GM12878 (cell line): ENCODE measurements at regions not wholly inside any gene's neighbourhood (a gene's known extent, or its start where the extent isn't known, plus 50 kb on each side); places are given as distances from the start of the nearest gene placed in this dataset.

Source experiments
- ATAC-seq: fragments of 200-7000 bp; cut with Tn5 transposase; 3 replicates; pipeline ENCODE4 v1.9.1; 2020; ENCODE audit warnings: mild to moderate bottlenecking, moderate library complexity
- BruUV-seq: library from RNA; stranded (reverse); fragments of 400-500 nt; replicated peaks from 2 replicates; lab custom pipeline; 2021; lab: Mats Ljungman, UMichigan
- CTCF ChIA-PET: fragments of 300-600 bp; sonication (Branson Sonifier 250); formaldehyde crosslinking; extraction: SDS; loops from one replicate; lab custom pipeline; 2021; ENCODE audit warnings: inconsistent platforms; lab: Yijun Ruan, JAX
- POLR2A ChIA-PET: fragments of 350-600 bp; formaldehyde crosslinking; extraction: SDS; loops from one replicate; lab custom pipeline; 2021; ENCODE audit warnings: inconsistent platforms; lab: Charles Lee
- RAD21 ChIA-PET: fragments of 300-600 bp; sonication (Branson Sonifier 250); formaldehyde crosslinking; loops from one replicate; lab custom pipeline; 2023; ENCODE audit warnings: antibody characterized with exemption; ENCODE audit not compliant: unreplicated experiment; lab: Charles Lee
- SMC1A ChIA-PET: fragments of 300-600 bp; sonication (Branson Sonifier 250); formaldehyde crosslinking; loops from one replicate; lab custom pipeline; 2023; ENCODE audit not compliant: unreplicated experiment, uncharacterized antibody; lab: Charles Lee
- DNase-seq: peaks from one replicate; pipeline ENCODE4 v3.0.0-alpha.2; 2011; ENCODE audit warnings: low read depth, low spot score
- FAIRE-seq: peaks from 3 replicates; lab custom pipeline; 2011; peaks lifted over from hg19 to GRCh38; lab: Jason Lieb, UNC
- H2AFZ ChIP-seq: 2 replicates; pipeline ENCODE4 v1.6.0; 2011; ENCODE audit warnings: low read depth, low read length, control low read depth; ENCODE audit not compliant: control insufficient read depth
- H3K27ac ChIP-seq: 2 replicates; pipeline ENCODE4 v1.5.1; 2011; ENCODE audit warnings: control low read depth; ENCODE audit not compliant: control insufficient read depth, insufficient read depth
- H3K27me3 ChIP-seq, 2 experiments: replicated peaks in 1 of 2; 2 replicates each; pipeline versions ENCODE4 v1.6.0 to v1.6.1; 2011; ENCODE audit warnings: low read length in 1 of 2; ENCODE audit not compliant: control insufficient read depth in 2 of 2, insufficient read depth in 2 of 2
- H3K36me3 ChIP-seq, 2 experiments: 2 replicates each; pipeline ENCODE4 v1.5.1; 2011; ENCODE audit warnings: low read length in 1 of 2; ENCODE audit not compliant: control insufficient read depth in 2 of 2, insufficient read depth in 2 of 2
- H3K4me1 ChIP-seq: 2 replicates; pipeline ENCODE4 v1.6.1; 2011; ENCODE audit warnings: mild to moderate bottlenecking, low read length, moderate library complexity, mixed read lengths; ENCODE audit not compliant: control insufficient read depth, insufficient read depth
- H3K4me2 ChIP-seq: 2 replicates; pipeline ENCODE4 v1.6.0; 2011; ENCODE audit warnings: control low read depth; ENCODE audit not compliant: control insufficient read depth, insufficient read depth
- H3K4me3 ChIP-seq: fragments of 200-600 bp; sonication (generic); 2 replicates; pipeline ENCODE4 v1.5.1; 2016
- H3K79me2 ChIP-seq: 2 replicates; pipeline ENCODE4 v1.6.0; 2011; ENCODE audit warnings: low read length; ENCODE audit not compliant: control insufficient read depth, insufficient read depth
- H3K9ac ChIP-seq: 2 replicates; pipeline ENCODE4 v1.8.0; 2011; ENCODE audit warnings: low read length, control low read depth, mixed read lengths; ENCODE audit not compliant: control insufficient read depth, insufficient read depth
- H3K9me3 ChIP-seq: replicated peaks from 3 replicates; pipeline ENCODE4 v1.5.1; 2011; ENCODE audit warnings: mild to moderate bottlenecking, low read length; ENCODE audit not compliant: control insufficient read depth, insufficient read depth
- H4K20me1 ChIP-seq: 2 replicates; pipeline ENCODE4 v1.6.0; 2011; ENCODE audit not compliant: control insufficient read depth, insufficient read depth
- CREB1 ChIP-seq: IDR thresholded peaks from 2 replicates; pipeline ENCODE4 v1.6.1; 2012; ENCODE audit warnings: low read depth, mild to moderate bottlenecking, inconsistent platforms
- JUND ChIP-seq: IDR thresholded peaks from 2 replicates; pipeline ENCODE4 v1.6.1; 2012; ENCODE audit warnings: low read depth, mild to moderate bottlenecking, low read length, improper control_type of control experiment, moderate library complexity
- NBN ChIP-seq: fragments of 450-650 bp; IDR thresholded peaks from 2 replicates; pipeline ENCODE4 v1.6.1; 2016
- NFIC ChIP-seq: IDR thresholded peaks from 2 replicates; pipeline ENCODE4 v1.6.1; 2012; ENCODE audit warnings: low read depth, mild to moderate bottlenecking, inconsistent platforms, low read length, moderate library complexity
- RFX5 ChIP-seq: IDR thresholded peaks from 2 replicates; pipeline ENCODE4 v1.6.1; 2011; ENCODE audit warnings: low read depth, low read length, improper control_type of control experiment
- SKIL ChIP-seq: fragments of 450-650 bp; IDR thresholded peaks from 2 replicates; pipeline ENCODE4 v1.6.1; 2017; ENCODE audit warnings: mild to moderate bottlenecking, low read depth, inconsistent platforms; ENCODE audit not compliant: poor library complexity, severe bottlenecking
- SRF ChIP-seq, 2 experiments: IDR thresholded peaks; 2 replicates each; pipeline ENCODE4 v1.6.1; 2011; ENCODE audit warnings: low read depth in 2 of 2, low read length in 2 of 2, mild to moderate bottlenecking in 1 of 2, moderate library complexity in 1 of 2
- WGBS: methylation state at CpG from one replicate; pipeline ENCODE4 v1.1.6; 2016; ENCODE audit warnings: low lambda C conversion rate; ENCODE audit not compliant: insufficient replicate concordance, insufficient coverage; ENCODE audit errors: missing lambda C conversion rate; 5-methylcytosine and 5-hydroxymethylcytosine counted together
- in situ Hi-C: fragments of 300-500 bp; cut with MboI; formaldehyde crosslinking; loops from 9 replicates; pipeline ENCODE4 v1.14.3; 2018; ENCODE audit warnings: mixed read lengths
- intact Hi-C: fragments of 100-400 bp; cut with micrococcal nuclease; formaldehyde crosslinking; loops from one replicate; pipeline ENCODE4 v1.14.2; 2022; ENCODE audit not compliant: unreplicated experiment
- TF ChIP-seq, protein P1 (sequence below): IDR thresholded peaks from 2 replicates; pipeline ENCODE4 v1.6.1; 2012; ENCODE audit warnings: mild to moderate bottlenecking, low read depth, low read length
- TF ChIP-seq, protein P2 (sequence below): IDR thresholded peaks from 2 replicates; pipeline ENCODE4 v1.6.1; 2012; ENCODE audit warnings: low read depth, low read length, improper control_type of control experiment
- TF ChIP-seq, protein P3 (sequence below): fragments of 450-650 bp; IDR thresholded peaks from 2 replicates; pipeline ENCODE4 v1.6.1; 2017; ENCODE audit warnings: antibody characterized with exemption, mild to moderate bottlenecking, moderate library complexity
- TF ChIP-seq, protein P4 (sequence below): fragments of 450-650 bp; IDR thresholded peaks from 2 replicates; pipeline ENCODE4 v1.6.1; 2017; ENCODE audit warnings: mild to moderate bottlenecking, moderate library complexity

GRCh38 chr9:86665416-86665815, 281.9 kb downstream of the GAS1 start:
- no peaks in the 10 kb centered on the region for H3K9me3 ChIP-seq
- H3K79me2 ChIP-seq = no peaks in the 10 kb centered on the region
- H3K4me1 ChIP-seq = no peaks in the 10 kb centered on the region
- no peak for FAIRE-seq
- no peaks in the 10 kb centered on the region for H4K20me1 ChIP-seq
- RAD21 ChIA-PET = no interaction called here
- H3K27me3 ChIP-seq = no peaks in the 10 kb centered on the region
- no peak overlapping the region for H3K9ac ChIP-seq
- no peak overlapping the region for H3K4me3 ChIP-seq
- no peaks in the 10 kb centered on the region for H3K36me3 ChIP-seq
- H2AFZ ChIP-seq = no peak overlapping the region
- WGBS = 0% methylated on average over 1 of the region's 1 CpG
- intact Hi-C loops = no loop called here
- no TSS peak for BruUV-seq
- SMC1A ChIA-PET = no interaction called here
- H3K4me2 ChIP-seq = no peak overlapping the region
- POLR2A ChIA-PET = no interaction called here
- CTCF ChIA-PET = no interaction called here
- no peak for DNase-seq
- ATAC-seq = no peak
- no peak overlapping the region for H3K27ac ChIP-seq
- in situ Hi-C loops = no loop called here
- TF ChIP-seq, protein P1, sequence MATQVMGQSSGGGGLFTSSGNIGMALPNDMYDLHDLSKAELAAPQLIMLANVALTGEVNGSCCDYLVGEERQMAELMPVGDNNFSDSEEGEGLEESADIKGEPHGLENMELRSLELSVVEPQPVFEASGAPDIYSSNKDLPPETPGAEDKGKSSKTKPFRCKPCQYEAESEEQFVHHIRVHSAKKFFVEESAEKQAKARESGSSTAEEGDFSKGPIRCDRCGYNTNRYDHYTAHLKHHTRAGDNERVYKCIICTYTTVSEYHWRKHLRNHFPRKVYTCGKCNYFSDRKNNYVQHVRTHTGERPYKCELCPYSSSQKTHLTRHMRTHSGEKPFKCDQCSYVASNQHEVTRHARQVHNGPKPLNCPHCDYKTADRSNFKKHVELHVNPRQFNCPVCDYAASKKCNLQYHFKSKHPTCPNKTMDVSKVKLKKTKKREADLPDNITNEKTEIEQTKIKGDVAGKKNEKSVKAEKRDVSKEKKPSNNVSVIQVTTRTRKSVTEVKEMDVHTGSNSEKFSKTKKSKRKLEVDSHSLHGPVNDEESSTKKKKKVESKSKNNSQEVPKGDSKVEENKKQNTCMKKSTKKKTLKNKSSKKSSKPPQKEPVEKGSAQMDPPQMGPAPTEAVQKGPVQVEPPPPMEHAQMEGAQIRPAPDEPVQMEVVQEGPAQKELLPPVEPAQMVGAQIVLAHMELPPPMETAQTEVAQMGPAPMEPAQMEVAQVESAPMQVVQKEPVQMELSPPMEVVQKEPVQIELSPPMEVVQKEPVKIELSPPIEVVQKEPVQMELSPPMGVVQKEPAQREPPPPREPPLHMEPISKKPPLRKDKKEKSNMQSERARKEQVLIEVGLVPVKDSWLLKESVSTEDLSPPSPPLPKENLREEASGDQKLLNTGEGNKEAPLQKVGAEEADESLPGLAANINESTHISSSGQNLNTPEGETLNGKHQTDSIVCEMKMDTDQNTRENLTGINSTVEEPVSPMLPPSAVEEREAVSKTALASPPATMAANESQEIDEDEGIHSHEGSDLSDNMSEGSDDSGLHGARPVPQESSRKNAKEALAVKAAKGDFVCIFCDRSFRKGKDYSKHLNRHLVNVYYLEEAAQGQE = no peak
- TF ChIP-seq, protein P2, sequence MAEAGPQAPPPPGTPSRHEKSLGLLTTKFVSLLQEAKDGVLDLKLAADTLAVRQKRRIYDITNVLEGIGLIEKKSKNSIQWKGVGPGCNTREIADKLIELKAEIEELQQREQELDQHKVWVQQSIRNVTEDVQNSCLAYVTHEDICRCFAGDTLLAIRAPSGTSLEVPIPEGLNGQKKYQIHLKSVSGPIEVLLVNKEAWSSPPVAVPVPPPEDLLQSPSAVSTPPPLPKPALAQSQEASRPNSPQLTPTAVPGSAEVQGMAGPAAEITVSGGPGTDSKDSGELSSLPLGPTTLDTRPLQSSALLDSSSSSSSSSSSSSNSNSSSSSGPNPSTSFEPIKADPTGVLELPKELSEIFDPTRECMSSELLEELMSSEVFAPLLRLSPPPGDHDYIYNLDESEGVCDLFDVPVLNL = no peak
- TF ChIP-seq SRF (IDR thresholded peaks at IDR 0.05; ENCODE audit: low read depth in 2 of 2, low read length in 2 of 2) (no peak), CREB1 (no peak), NFIC (no peak), RFX5 (no peak), NBN (no peak), SKIL (no peak), JUND (no peak)
- TF ChIP-seq, protein P3, sequence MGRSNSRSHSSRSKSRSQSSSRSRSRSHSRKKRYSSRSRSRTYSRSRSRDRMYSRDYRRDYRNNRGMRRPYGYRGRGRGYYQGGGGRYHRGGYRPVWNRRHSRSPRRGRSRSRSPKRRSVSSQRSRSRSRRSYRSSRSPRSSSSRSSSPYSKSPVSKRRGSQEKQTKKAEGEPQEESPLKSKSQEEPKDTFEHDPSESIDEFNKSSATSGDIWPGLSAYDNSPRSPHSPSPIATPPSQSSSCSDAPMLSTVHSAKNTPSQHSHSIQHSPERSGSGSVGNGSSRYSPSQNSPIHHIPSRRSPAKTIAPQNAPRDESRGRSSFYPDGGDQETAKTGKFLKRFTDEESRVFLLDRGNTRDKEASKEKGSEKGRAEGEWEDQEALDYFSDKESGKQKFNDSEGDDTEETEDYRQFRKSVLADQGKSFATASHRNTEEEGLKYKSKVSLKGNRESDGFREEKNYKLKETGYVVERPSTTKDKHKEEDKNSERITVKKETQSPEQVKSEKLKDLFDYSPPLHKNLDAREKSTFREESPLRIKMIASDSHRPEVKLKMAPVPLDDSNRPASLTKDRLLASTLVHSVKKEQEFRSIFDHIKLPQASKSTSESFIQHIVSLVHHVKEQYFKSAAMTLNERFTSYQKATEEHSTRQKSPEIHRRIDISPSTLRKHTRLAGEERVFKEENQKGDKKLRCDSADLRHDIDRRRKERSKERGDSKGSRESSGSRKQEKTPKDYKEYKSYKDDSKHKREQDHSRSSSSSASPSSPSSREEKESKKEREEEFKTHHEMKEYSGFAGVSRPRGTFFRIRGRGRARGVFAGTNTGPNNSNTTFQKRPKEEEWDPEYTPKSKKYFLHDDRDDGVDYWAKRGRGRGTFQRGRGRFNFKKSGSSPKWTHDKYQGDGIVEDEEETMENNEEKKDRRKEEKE = no peak
- TF ChIP-seq, protein P4, sequence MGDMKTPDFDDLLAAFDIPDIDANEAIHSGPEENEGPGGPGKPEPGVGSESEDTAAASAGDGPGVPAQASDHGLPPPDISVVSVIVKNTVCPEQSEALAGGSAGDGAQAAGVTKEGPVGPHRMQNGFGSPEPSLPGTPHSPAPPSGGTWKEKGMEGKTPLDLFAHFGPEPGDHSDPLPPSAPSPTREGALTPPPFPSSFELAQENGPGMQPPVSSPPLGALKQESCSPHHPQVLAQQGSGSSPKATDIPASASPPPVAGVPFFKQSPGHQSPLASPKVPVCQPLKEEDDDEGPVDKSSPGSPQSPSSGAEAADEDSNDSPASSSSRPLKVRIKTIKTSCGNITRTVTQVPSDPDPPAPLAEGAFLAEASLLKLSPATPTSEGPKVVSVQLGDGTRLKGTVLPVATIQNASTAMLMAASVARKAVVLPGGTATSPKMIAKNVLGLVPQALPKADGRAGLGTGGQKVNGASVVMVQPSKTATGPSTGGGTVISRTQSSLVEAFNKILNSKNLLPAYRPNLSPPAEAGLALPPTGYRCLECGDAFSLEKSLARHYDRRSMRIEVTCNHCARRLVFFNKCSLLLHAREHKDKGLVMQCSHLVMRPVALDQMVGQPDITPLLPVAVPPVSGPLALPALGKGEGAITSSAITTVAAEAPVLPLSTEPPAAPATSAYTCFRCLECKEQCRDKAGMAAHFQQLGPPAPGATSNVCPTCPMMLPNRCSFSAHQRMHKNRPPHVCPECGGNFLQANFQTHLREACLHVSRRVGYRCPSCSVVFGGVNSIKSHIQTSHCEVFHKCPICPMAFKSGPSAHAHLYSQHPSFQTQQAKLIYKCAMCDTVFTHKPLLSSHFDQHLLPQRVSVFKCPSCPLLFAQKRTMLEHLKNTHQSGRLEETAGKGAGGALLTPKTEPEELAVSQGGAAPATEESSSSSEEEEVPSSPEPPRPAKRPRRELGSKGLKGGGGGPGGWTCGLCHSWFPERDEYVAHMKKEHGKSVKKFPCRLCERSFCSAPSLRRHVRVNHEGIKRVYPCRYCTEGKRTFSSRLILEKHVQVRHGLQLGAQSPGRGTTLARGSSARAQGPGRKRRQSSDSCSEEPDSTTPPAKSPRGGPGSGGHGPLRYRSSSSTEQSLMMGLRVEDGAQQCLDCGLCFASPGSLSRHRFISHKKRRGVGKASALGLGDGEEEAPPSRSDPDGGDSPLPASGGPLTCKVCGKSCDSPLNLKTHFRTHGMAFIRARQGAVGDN = no peak
